ENCODE measurements at regions not wholly inside any gene's neighbourhood (a gene's known extent, or its start where the extent isn't known, plus 50 kb on each side); places are given as distances from the start of the nearest gene placed in this dataset.

- DNase-seq (ENCODE audit: low read depth in 4 of 4, low spot score in 2 of 4), result no peak
Measured at GRCh38 chr22:23415490-23415851, 164.6 kb downstream of the IGLL1 start.

GRCh38 chr22:23414727-23415489, 165.2 kb downstream of the IGLL1 start:
- no peak for DNase-seq (ENCODE audit: low read depth in 4 of 4, low spot score in 2 of 4)

- no peak for DNase-seq (ENCODE audit: low read depth in 4 of 4, low spot score in 2 of 4)
Measured at GRCh38 chr22:23411739-23412138, 168.4 kb downstream of the IGLL1 start.

- DNase-seq (ENCODE audit: low read depth in 4 of 4, low spot score in 2 of 4), result no peak
Measured at GRCh38 chr22:23410411-23410810, 169.7 kb downstream of the IGLL1 start.

GRCh38 chr22:23409976-23410375, 170.1 kb downstream of the IGLL1 start:
- DNase-seq (ENCODE audit: low read depth in 4 of 4, low spot score in 2 of 4), result no peak

GRCh38 chr22:23408321-23408720, 171.8 kb downstream of the IGLL1 start:
- DNase-seq (ENCODE audit: low read depth in 4 of 4, low spot score in 2 of 4), result no peak

GRCh38 chr22:23405366-23405851, 174.7 kb downstream of the IGLL1 start:
- no peak for DNase-seq (ENCODE audit: low read depth in 4 of 4, low spot score in 2 of 4)

GRCh38 chr22:23404689-23405365, 175.3 kb downstream of the IGLL1 start:
- peak in 3 of 4 donors; percentile 50 to 72 (median 67) for DNase-seq (ENCODE audit: low read depth in 4 of 4, low spot score in 2 of 4)

GRCh38 chr22:23403720-23404688, 176.1 kb downstream of the IGLL1 start:
- no peak for DNase-seq (ENCODE audit: low read depth in 4 of 4, low spot score in 2 of 4)

- DNase-seq (ENCODE audit: low read depth in 4 of 4, low spot score in 2 of 4), result no peak
Measured at GRCh38 chr22:23403152-23403719, 176.9 kb downstream of the IGLL1 start.

GRCh38 chr22:23402275-23403151, 177.6 kb downstream of the IGLL1 start:
- peak in 2 of 4 donors; percentile 48 to 69 for DNase-seq (ENCODE audit: low read depth in 4 of 4, low spot score in 2 of 4)

GRCh38 chr22:23401910-23402274, 178.2 kb downstream of the IGLL1 start:
- DNase-seq (ENCODE audit: low read depth in 4 of 4, low spot score in 2 of 4), result no peak

GRCh38 chr22:23401111-23401909, 178.8 kb downstream of the IGLL1 start:
- no peak for DNase-seq (ENCODE audit: low read depth in 4 of 4, low spot score in 2 of 4)

GRCh38 chr22:23400286-23400981, 179.7 kb downstream of the IGLL1 start:
- DNase-seq (ENCODE audit: low read depth in 4 of 4, low spot score in 2 of 4), result no peak

- DNase-seq (ENCODE audit: low read depth in 4 of 4, low spot score in 2 of 4), result no peak
Measured at GRCh38 chr22:23399367-23400285, 180.5 kb downstream of the IGLL1 start.

GRCh38 chr22:23398701-23399366, 181.3 kb downstream of the IGLL1 start:
- DNase-seq (ENCODE audit: low read depth in 4 of 4, low spot score in 2 of 4), result no peak

All from left renal cortex interstitium (tissue), 4 donors.